Fibroblast of pulmonary artery (primary cell): ENCODE measurements at regions not wholly inside any gene's neighbourhood (a gene's known extent, or its start where the extent isn't known, plus 50 kb on each side); places are given as distances from the start of the nearest gene placed in this dataset.

Experiments used
- DNase-seq: peaks from one replicate; pipeline ENCODE4 v3.0.0-alpha.2; 2010; ENCODE audit warnings: low read depth
- H3K4me3 ChIP-seq: replicated peaks from 2 replicates; pipeline ENCODE4 v1.5.1; 2011; ENCODE audit warnings: low read depth, mild to moderate bottlenecking, control low read depth, low read length, moderate library complexity
- TF ChIP-seq, protein P1 (sequence below): IDR thresholded peaks from 2 replicates; pipeline ENCODE4 v1.5.1; 2011; ENCODE audit warnings: mild to moderate bottlenecking, control low read depth, low read length, inconsistent platforms; ENCODE audit errors: missing control alignments

DNA sequence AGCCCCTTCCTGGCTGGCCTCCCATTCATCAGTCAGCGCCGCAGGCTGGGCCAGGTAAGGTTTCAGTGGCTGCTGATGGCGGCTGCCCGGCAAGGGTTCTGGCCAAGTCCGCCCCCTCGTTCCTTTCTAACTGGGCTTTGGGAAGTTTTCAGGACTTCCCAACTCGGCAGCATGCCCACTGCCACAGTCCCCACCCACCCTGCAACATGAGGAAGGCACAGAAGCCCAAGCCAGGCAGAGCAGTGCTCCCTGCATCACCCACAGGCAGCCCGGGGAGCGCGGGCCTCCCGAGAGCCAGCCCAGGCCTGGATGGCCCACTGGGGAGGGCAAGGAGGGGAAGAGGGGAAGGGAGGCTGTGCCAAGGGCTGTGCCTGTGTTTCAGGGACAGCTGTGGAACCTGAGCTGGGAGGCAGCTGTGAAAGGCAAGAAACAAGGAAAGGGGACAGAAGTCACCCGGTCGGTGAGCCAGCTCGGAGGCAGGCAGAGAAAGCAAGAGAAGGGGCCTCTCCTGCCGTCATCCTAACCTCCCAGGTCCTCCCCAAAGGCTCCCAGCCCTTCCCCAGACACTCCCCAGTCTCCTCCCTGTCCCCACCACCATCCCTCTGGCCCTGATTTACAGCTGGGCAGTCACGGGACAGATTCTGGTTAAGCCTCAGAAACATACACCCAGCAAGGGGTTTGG, 73.9 kb downstream of the CPN2 start:
- DNase-seq = peak; percentile 83
- H3K4me3 ChIP-seq = no peak overlapping the region

GRCh38 chr3:194277786-194278130, 73.4 kb downstream of the CPN2 start:
- no peak overlapping the region for H3K4me3 ChIP-seq
- DNase-seq = peak; percentile 83
- TF ChIP-seq, protein P1, sequence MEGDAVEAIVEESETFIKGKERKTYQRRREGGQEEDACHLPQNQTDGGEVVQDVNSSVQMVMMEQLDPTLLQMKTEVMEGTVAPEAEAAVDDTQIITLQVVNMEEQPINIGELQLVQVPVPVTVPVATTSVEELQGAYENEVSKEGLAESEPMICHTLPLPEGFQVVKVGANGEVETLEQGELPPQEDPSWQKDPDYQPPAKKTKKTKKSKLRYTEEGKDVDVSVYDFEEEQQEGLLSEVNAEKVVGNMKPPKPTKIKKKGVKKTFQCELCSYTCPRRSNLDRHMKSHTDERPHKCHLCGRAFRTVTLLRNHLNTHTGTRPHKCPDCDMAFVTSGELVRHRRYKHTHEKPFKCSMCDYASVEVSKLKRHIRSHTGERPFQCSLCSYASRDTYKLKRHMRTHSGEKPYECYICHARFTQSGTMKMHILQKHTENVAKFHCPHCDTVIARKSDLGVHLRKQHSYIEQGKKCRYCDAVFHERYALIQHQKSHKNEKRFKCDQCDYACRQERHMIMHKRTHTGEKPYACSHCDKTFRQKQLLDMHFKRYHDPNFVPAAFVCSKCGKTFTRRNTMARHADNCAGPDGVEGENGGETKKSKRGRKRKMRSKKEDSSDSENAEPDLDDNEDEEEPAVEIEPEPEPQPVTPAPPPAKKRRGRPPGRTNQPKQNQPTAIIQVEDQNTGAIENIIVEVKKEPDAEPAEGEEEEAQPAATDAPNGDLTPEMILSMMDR = no peak

More for the DNA sequence above, 73.9 kb downstream of the CPN2 start:
- TF ChIP-seq, protein P1 = no peak

- DNase-seq = no peak
- TF ChIP-seq, protein P1 = no peak
- no peak overlapping the region for H3K4me3 ChIP-seq
These were observed 72.8 kb downstream of the CPN2 start for GRCh38 chr3:194278186-194278845.

DNA sequence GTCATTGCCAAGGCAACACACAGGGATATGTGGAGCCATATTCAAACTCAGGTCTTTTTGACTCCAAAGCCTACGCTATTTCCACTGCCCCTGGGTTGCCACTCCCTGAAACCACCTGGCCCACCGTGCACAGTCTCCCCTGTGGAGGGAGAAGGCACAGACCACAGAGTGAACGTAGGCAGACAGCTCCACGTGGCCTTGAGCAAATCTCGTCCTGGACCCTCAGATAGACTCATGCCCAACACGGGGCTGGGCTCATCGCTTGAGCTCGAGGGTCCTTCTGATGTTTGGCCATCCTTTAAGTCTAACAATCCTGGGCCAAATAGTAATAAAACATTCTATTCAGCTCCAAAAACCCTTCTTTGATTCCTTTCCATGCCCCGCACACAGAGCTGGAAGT, 72.0 kb downstream of the CPN2 start:
- no peak for DNase-seq
- TF ChIP-seq, protein P1 = no peak
- H3K4me3 ChIP-seq = no peak overlapping the region

DNA sequence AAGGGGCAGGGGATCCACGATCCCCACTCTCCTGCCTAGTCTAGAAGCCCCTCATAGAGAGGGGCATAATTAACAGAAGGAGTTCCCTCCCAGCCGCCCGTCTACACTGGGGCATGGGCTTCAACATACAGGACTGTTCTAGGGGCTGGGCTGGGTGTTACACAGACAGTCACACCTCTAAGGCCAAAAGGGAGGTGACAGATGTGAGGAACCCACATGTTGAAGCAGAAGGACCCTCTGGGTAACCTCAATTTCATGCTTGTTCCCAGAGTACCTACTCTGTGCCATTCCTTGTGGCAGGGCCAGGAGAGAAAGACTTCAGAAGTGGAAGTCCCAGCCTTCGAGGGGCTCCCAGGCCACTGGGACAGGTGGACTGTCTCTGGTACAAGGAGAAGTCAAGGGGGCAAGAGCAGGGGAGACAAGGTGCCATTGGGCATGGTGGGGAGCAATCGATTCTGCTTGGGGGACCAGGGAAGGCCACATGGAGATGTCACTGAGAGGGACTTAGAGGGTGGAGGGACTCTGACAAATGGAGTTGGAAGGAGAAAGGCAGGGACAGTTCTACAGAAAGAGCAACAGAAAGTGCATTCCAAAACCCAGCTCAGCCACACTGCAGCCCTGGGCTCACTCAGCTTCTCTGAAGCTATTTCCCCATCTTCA, 71.3 kb downstream of the CPN2 start:
- no peak for DNase-seq
- TF ChIP-seq, protein P1 = no peak
- H3K4me3 ChIP-seq = no peak overlapping the region

GRCh38 chr3:194280777-194281176, 70.4 kb downstream of the CPN2 start:
- TF ChIP-seq, protein P1 = no peak
- no peak for DNase-seq
- H3K4me3 ChIP-seq = no peak overlapping the region
